GM12875 (cell line): ENCODE measurements at regions not wholly inside any gene's neighbourhood (a gene's known extent, or its start where the extent isn't known, plus 50 kb on each side); places are given as distances from the start of the nearest gene placed in this dataset.
A peak's percentile ranks its signal among the peaks of the same experiment; 100 is the strongest.

Source experiments
- H3K4me3 ChIP-seq: one replicate; pipeline ENCODE4 v1.5.1; 2011; ENCODE audit warnings: low read depth, low read length, control low read depth
- CTCF ChIP-seq: IDR thresholded peaks from 2 replicates; pipeline ENCODE4 v1.5.1; 2011; ENCODE audit warnings: low read depth, mild to moderate bottlenecking, control low read depth, inconsistent platforms, low read length, moderate library complexity, borderline replicate concordance; ENCODE audit not compliant: insufficient read depth

- no peak for TF ChIP-seq CTCF
- H3K4me3 ChIP-seq = no peak overlapping the region
Measured at GRCh38 chr6:14393910-14394309, 276.3 kb downstream of the CD83 start.

- no peak for TF ChIP-seq CTCF
- H3K4me3 ChIP-seq = no peak overlapping the region
Measured at GRCh38 chr6:14396392-14396791, 278.8 kb downstream of the CD83 start.

- peak; percentile 42; the same call in 1 of the 2 replicates for TF ChIP-seq CTCF
- H3K4me3 ChIP-seq = no peak overlapping the region
Measured at GRCh38 chr6:14396826-14397517, 279.4 kb downstream of the CD83 start.

GRCh38 chr6:14397518-14397901, 279.9 kb downstream of the CD83 start:
- no peak for TF ChIP-seq CTCF
- H3K4me3 ChIP-seq = no peak overlapping the region

GRCh38 chr6:14398953-14399352, 281.4 kb downstream of the CD83 start:
- no peak overlapping the region for H3K4me3 ChIP-seq
- TF ChIP-seq CTCF = no peak

- no peak for TF ChIP-seq CTCF
- no peak overlapping the region for H3K4me3 ChIP-seq
Measured at GRCh38 chr6:14399635-14400034, 282.1 kb downstream of the CD83 start.

GRCh38 chr6:14401246-14401645, 283.7 kb downstream of the CD83 start:
- no peak for TF ChIP-seq CTCF
- H3K4me3 ChIP-seq = no peak overlapping the region
